Stimulated activated CD4-positive, alpha-beta T cell treated with anti-CD3 and anti-CD28 coated beads, Interleukin-1b, Interleukin-23, amount 100 ng/mL, for 4 hours (primary cell): ENCODE measurements at regions not wholly inside any gene's neighbourhood (a gene's known extent, or its start where the extent isn't known, plus 50 kb on each side); places are given as distances from the start of the nearest gene placed in this dataset.

ENCODE experiments used
- DNase-seq, 2 donors: peaks; one replicate each; pipeline ENCODE4 v3.0.0-alpha.2; 2020; ENCODE audit warnings: low read depth in 2 of 2

GRCh38 chr5:69019668-69020375 is 74.0 kb upstream of the SLC30A5 start:
- no peak for DNase-seq

DNA sequence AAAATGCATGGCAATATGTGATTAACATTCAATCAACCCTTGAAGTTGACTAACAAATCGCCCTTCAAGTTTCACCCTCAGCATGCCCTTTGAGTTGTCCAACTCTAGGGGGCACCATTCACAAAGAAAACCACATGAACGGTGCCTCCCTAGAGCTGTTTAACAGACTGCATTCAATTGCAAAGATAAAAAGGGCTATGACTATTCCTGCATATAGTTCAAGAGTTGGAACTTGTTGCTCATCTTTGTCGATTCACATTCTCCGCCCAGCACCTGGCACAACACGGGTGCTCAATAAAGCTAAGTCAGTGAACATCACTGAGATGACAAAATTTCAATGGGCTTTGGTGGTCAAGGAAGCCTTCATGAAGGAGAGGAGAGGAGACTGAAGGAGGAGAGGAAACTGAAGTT is 69.6 kb upstream of the SLC30A5 start:
- DNase-seq = no peak

DNA sequence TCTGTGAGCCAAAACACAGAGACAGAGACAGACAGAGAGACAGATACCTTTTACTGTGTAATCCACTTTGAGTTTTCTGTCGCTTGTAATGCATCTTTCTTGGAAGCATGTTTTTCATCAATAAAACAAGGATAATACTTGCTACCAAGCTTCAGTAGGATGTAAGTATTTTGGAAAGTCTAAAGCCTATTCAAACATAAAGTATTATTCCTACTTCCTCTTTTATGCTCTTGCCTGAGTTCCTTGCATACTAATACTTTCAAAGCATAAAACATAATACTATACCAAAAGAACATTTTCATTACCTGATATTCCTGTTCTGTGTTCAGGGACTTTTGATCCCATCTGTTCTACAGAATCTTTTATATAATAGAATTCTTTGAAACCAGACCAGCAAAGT is 64.5 kb upstream of the SLC30A5 start:
- DNase-seq = no peak

GRCh38 chr5:69030358-69031062 is 63.3 kb upstream of the SLC30A5 start:
- no peak for DNase-seq

DNA sequence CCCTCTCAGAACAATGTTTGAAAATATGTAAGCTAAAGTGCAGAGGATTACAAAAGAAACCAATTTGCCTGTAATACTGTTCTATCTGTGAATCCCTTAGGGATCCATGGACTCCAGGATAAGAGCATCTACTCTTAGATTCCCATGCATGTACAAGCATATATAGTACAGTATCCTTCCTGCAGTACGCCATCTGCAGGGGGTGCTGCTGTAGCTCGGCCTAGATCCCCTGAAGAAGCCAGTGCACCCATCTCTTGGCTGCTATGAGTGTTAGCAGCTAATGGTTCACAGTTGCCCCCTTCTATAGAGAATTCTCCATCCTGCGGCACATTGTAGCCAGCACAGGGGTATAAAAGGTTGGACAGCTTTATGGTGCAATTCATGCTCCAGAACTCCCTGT is 61.8 kb upstream of the SLC30A5 start:
- DNase-seq = no peak

- DNase-seq = no peak
Observed at GRCh38 chr5:69033690-69034089, 60.1 kb upstream of the SLC30A5 start.

GRCh38 chr5:69034898-69035297 is 58.9 kb upstream of the SLC30A5 start:
- DNase-seq = no peak

- no peak for DNase-seq
Observed at GRCh38 chr5:69035665-69036064, 58.1 kb upstream of the SLC30A5 start.

GRCh38 chr5:69038539-69038938 is 55.3 kb upstream of the SLC30A5 start:
- DNase-seq = no peak

DNA sequence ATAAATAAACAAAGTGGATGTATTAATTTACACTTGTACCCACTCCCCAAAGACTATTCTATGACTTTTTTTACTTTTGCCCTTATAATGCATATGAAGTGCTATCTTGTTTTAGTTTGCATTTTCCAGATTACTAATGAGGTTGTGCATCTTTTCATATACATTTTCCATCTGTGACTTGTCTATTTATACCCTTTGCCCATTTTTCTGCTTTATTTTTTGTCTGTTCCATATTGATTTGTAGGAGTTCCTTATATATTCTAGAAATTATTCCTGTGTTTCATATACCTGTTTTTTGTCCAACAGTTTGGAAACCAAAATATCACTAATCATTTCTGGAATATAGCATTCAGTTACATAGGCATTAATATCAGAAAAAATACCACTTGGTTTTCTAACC is 54.0 kb upstream of the SLC30A5 start:
- DNase-seq = no peak

DNA sequence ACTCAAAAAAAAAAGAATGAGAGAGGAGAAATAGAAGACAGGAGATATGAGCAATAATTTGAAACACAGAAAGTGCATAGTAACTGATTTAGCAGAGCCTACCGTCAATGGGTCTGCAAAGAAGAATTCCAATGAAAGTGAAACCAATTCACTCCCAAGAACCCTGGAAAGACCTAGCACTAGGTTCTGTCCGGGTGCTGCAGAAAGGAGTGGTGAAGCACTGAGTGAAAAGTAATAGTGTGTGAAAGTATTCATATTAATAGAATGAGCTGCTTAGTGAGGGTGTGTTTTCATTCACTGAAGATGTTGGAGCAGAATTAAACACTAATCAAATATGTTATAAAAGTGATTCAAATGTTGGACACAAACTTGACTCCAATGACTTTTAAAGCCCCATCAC is 51.3 kb upstream of the SLC30A5 start:
- DNase-seq = no peak

DNA sequence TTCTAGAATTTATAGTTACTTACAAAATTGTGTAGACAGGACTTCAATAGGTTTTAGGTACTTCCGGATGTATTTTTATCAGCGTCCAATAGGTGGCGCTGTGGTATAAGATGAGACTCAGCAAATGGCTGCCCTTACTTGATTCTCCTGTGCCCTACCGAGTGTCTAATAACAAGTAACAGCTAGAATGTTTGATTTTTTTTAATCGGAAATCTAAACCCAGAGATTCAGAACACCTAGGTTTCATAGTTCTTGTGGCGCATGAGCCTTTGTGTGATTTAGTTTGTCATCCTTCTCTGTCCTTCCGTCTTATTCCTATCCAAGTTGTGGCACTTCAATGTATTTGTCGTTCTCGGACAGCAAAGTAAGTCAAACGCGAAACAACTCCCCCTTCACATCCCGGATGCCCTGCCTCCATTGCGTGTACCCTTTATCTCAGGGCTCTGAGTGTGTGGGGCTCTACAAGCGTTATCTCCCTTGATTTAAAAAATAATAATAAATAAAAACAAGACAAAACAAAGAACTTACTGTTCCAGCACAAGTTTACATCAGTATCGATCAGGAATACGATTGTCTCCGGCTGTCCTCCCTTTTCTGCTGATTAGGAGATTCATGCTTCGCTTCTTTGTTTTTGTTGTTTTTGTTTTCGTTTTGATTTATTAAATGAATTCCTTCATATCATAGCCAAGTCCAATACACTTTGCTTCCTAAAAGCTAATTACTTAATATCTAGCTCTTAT is 50.7 kb upstream of the SLC30A5 start:
- peak; percentile 17 to 83 for DNase-seq

GRCh38 chr5:69043655-69043996 is 50.2 kb upstream of the SLC30A5 start:
- no peak for DNase-seq
